ENCODE measurements at regions not wholly inside any gene's neighbourhood (a gene's known extent, or its start where the extent isn't known, plus 50 kb on each side); places are given as distances from the start of the nearest gene placed in this dataset.
A peak's percentile ranks its signal among the peaks of the same experiment; 100 is the strongest.

DNA sequence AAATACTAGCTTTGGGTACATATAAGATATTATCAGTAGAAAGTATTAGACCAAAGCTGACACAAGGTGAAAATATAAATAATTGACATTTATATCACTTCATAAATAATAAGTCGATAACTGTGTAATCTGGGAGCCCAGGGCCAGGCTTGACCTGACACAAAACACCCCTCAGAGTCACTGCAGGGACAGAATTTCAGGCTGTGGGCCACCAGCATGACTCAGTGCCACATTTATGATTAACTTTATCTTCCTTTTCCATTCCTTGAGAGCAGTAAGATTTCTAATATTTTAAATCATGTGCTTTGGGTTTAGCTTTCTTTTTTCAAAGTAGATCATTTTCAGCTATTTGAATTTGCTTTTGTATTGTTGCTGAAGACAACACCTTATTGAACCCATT, 102.9 kb upstream of the NFE2L3 start:
- Histone ChIP-seq H2AFZ (no peak overlapping the region), H3K4me1 (replicated peaks; ENCODE audit: insufficient read depth) (peaks cover 9% of the 10 kb centered on the region), H4K20me1 (ENCODE audit: insufficient read depth) (no peaks in the 10 kb centered on the region), H3K9me2 (ENCODE audit: insufficient read depth) (no peaks in the 10 kb centered on the region), H3K9me3 (ENCODE audit: insufficient read depth, low read depth) (0 out of 2 replicates have a peak, but pooled peaks cover 4% of the 10 kb centered on the region), H3K27me3 (ENCODE audit: insufficient read depth, low read depth) (no peaks in the 10 kb centered on the region), H3K36me3 (ENCODE audit: low read depth) (no peaks in the 10 kb centered on the region), H3K4me3 (no peak overlapping the region), H3F3A (ENCODE audit: insufficient read depth, low read depth) (peaks cover 10% of the 10 kb centered on the region; the same call in 1 of the 2 replicates), H3K27ac (no peak overlapping the region), H3K4me2 (no peak overlapping the region), H3K79me2 (ENCODE audit: low read depth) (no peaks in the 10 kb centered on the region)
- POLR2A ChIA-PET (ENCODE audit: unreplicated experiment), result no interaction called here
- DNase-seq, result no peak
- intact Hi-C loops (cut with micrococcal nuclease; ENCODE audit: unreplicated experiment), result no loop called here
- TF ChIP-seq EZH2 (IDR thresholded peaks at IDR 0.05; ENCODE audit: low read depth), result no peak
- no TSS peak for BruUV-seq (replicated peaks)
- CTCF ChIA-PET, result no interaction called here

DNA sequence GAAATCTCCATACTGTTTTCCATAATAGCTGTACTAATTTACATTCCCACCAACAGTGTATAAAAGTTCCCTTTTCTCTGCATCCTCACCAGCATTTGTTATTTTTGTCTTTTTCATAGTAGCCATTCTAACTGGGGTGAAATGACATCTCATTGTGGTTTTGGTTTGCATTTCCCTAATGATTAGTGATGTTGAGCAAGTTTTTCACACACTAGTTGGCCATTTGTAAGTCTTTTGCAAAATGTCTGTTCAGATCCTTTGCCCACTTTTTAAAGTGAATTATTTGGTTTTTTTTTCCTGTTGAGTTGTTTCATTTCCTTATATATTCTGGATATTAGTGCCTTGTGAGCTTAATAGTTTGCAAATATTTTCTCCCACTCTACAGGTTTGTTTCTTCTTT, 101.0 kb upstream of the NFE2L3 start:
- no peaks in the 10 kb centered on the region for H3K27me3 ChIP-seq (ENCODE audit: insufficient read depth, low read depth)
- H3K9me3 ChIP-seq (ENCODE audit: insufficient read depth, low read depth), result 0 out of 2 replicates have a peak, but pooled peaks cover 4% of the 10 kb centered on the region
- BruUV-seq (replicated peaks), result no TSS peak
- H3K4me1 ChIP-seq (replicated peaks; ENCODE audit: insufficient read depth), result peaks cover 9% of the 10 kb centered on the region
- no peak overlapping the region for H3K4me3 ChIP-seq
- H3K4me2 ChIP-seq, result no peak overlapping the region
- no peak overlapping the region for H3K27ac ChIP-seq
- TF ChIP-seq, protein P1, sequence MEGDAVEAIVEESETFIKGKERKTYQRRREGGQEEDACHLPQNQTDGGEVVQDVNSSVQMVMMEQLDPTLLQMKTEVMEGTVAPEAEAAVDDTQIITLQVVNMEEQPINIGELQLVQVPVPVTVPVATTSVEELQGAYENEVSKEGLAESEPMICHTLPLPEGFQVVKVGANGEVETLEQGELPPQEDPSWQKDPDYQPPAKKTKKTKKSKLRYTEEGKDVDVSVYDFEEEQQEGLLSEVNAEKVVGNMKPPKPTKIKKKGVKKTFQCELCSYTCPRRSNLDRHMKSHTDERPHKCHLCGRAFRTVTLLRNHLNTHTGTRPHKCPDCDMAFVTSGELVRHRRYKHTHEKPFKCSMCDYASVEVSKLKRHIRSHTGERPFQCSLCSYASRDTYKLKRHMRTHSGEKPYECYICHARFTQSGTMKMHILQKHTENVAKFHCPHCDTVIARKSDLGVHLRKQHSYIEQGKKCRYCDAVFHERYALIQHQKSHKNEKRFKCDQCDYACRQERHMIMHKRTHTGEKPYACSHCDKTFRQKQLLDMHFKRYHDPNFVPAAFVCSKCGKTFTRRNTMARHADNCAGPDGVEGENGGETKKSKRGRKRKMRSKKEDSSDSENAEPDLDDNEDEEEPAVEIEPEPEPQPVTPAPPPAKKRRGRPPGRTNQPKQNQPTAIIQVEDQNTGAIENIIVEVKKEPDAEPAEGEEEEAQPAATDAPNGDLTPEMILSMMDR (conservative IDR thresholded peaks at IDR 0.05), result no peak
- no peak for TF ChIP-seq EZH2 (IDR thresholded peaks at IDR 0.05; ENCODE audit: low read depth)
- DNase-seq, result no peak
- H2AFZ ChIP-seq, result no peak overlapping the region
- no peaks in the 10 kb centered on the region for H3K9me2 ChIP-seq (ENCODE audit: insufficient read depth)
- ChIA-PET CTCF (no interaction called here), POLR2A (ENCODE audit: unreplicated experiment) (interaction anchor here (0.7 kb wide), 1 partner anchor 150 kb away, joined by 10 read pairs; the partner anchor contains the start of gene CBX3)
- H3F3A ChIP-seq (ENCODE audit: insufficient read depth, low read depth), result peaks cover 10% of the 10 kb centered on the region; the same call in 1 of the 2 replicates
- intact Hi-C loops (cut with micrococcal nuclease; ENCODE audit: unreplicated experiment), result no loop called here
- H3K79me2 ChIP-seq (ENCODE audit: low read depth), result no peaks in the 10 kb centered on the region
- H3K36me3 ChIP-seq (ENCODE audit: low read depth), result no peaks in the 10 kb centered on the region
- H4K20me1 ChIP-seq (ENCODE audit: insufficient read depth), result no peaks in the 10 kb centered on the region

DNA sequence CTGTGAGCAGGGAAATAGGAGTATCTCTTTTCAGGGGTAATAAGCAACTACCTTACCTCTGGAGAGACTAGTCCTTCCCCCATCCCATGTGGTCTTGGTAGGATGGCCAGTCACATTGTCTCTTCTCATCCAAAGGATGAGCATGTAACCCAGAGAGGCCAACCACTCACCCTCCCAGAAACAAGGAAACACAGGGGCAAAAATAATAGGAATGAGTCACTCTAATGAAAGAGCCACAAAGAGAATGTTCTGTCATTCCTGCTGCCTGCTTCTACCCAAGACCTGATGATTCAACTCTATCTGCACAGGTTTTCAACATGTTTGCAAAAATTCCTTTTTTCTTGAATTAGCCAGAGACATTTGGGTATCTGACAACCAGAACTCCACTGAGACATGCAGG, 99.3 kb upstream of the NFE2L3 start:
- peak in 1 of 2 experiments; percentile 86 for DNase-seq
- BruUV-seq (replicated peaks), result no TSS peak

More for the DNA sequence above, 99.3 kb upstream of the NFE2L3 start:
- no peak overlapping the region for H3K4me3 ChIP-seq
- H3K79me2 ChIP-seq (ENCODE audit: low read depth), result no peaks in the 10 kb centered on the region
- no peaks in the 10 kb centered on the region for H4K20me1 ChIP-seq (ENCODE audit: insufficient read depth)
- no peak overlapping the region for H2AFZ ChIP-seq
- TF ChIP-seq EZH2 (IDR thresholded peaks at IDR 0.05; ENCODE audit: low read depth), result no peak
- TF ChIP-seq, protein P1 (conservative IDR thresholded peaks at IDR 0.05), result no peak
- H3K36me3 ChIP-seq (ENCODE audit: low read depth), result no peaks in the 10 kb centered on the region
- H3K9me2 ChIP-seq (ENCODE audit: insufficient read depth), result no peaks in the 10 kb centered on the region
- H3F3A ChIP-seq (ENCODE audit: insufficient read depth, low read depth), result peaks cover 10% of the 10 kb centered on the region; the same call in 1 of the 2 replicates
- 0 out of 2 replicates have a peak, but pooled peaks cover 4% of the 10 kb centered on the region for H3K9me3 ChIP-seq (ENCODE audit: insufficient read depth, low read depth)
- CTCF ChIA-PET, result no interaction called here
- no peaks in the 10 kb centered on the region for H3K27me3 ChIP-seq (ENCODE audit: insufficient read depth, low read depth)
- intact Hi-C loops (cut with micrococcal nuclease; ENCODE audit: unreplicated experiment), result no loop called here
- POLR2A ChIA-PET (ENCODE audit: unreplicated experiment), result no interaction called here
- peak overlapping the region; percentile 7; the same call in 1 of the 2 replicates for H3K27ac ChIP-seq
- peaks cover 9% of the 10 kb centered on the region for H3K4me1 ChIP-seq (replicated peaks; ENCODE audit: insufficient read depth)
- H3K4me2 ChIP-seq, result no peak overlapping the region
